HEK293 (cell line): ENCODE measurements at regions not wholly inside any gene's neighbourhood (a gene's known extent, or its start where the extent isn't known, plus 50 kb on each side); places are given as distances from the start of the nearest gene placed in this dataset.

Source experiments
- SETDB1 ChIP-seq: IDR thresholded peaks from one replicate; pipeline ENCODE4 v1.6.1; 2017; ENCODE audit warnings: mild to moderate bottlenecking, low read length, moderate library complexity, mixed read lengths; ENCODE audit not compliant: insufficient read length
- SP7 ChIP-seq: fragments of 450-650 bp; formaldehyde crosslinking; IDR thresholded peaks from 2 replicates; pipeline ENCODE4 v1.5.1; 2016; ENCODE audit warnings: missing biosample characterization, missing genetic modification characterization
- YY2 ChIP-seq: fragments of 450-650 bp; formaldehyde crosslinking; IDR thresholded peaks from 2 replicates; pipeline ENCODE4 v1.5.1; 2016; ENCODE audit warnings: missing biosample characterization, missing genetic modification characterization
- ZFP3 ChIP-seq: fragments of 450-650 bp; formaldehyde crosslinking; IDR thresholded peaks from 2 replicates; pipeline ENCODE4 v1.5.1; 2016; ENCODE audit warnings: low read depth, missing biosample characterization, missing genetic modification characterization
- ZNF10 ChIP-seq: fragments of 450-650 bp; formaldehyde crosslinking; IDR thresholded peaks from 2 replicates; pipeline ENCODE4 v1.5.1; 2017; ENCODE audit warnings: missing biosample characterization, missing genetic modification characterization
- ZNF629 ChIP-seq: fragments of 450-650 bp; formaldehyde crosslinking; IDR thresholded peaks from 2 replicates; pipeline ENCODE4 v1.5.1; 2017; ENCODE audit warnings: missing biosample characterization, missing genetic modification characterization
- TF ChIP-seq, protein P1 (sequence below): fragments of 450-650 bp; formaldehyde crosslinking; IDR thresholded peaks from 2 replicates; pipeline ENCODE4 v1.5.1; 2016; ENCODE audit warnings: missing biosample characterization, missing genetic modification characterization
- TF ChIP-seq, protein P2 (sequence below): fragments of 450-650 bp; formaldehyde crosslinking; IDR thresholded peaks from 2 replicates; pipeline ENCODE4 v1.5.1; 2016; ENCODE audit warnings: missing biosample characterization, missing genetic modification characterization

DNA sequence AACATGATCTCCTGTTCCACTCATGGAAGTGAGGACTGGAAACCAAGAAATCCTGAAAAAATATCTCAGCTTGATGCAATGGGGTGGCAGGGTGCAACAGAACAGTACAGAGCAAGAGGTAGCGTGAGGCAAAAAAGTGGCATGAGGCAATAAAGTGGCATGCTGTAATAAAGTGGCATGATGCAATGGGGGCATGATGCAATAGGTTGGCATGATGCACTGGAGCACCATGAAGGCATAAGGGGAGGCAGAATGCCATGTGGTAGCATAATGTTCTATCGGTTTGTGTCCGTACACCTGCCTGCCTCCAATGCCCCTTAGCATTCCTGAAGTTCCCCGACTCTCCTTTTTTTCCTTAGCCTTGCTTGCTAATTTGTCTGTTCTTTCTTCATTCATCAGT is 648.4 kb downstream of the TMEM182 start:
- TF ChIP-seq, protein P1, sequence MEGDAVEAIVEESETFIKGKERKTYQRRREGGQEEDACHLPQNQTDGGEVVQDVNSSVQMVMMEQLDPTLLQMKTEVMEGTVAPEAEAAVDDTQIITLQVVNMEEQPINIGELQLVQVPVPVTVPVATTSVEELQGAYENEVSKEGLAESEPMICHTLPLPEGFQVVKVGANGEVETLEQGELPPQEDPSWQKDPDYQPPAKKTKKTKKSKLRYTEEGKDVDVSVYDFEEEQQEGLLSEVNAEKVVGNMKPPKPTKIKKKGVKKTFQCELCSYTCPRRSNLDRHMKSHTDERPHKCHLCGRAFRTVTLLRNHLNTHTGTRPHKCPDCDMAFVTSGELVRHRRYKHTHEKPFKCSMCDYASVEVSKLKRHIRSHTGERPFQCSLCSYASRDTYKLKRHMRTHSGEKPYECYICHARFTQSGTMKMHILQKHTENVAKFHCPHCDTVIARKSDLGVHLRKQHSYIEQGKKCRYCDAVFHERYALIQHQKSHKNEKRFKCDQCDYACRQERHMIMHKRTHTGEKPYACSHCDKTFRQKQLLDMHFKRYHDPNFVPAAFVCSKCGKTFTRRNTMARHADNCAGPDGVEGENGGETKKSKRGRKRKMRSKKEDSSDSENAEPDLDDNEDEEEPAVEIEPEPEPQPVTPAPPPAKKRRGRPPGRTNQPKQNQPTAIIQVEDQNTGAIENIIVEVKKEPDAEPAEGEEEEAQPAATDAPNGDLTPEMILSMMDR (tag by site-specific recombination), result no peak
- TF ChIP-seq SP7 (tag by site-specific recombination) (no peak), ZNF10 (tag by site-specific recombination) (no peak), ZFP3 (tag by site-specific recombination) (no peak), ZNF629 (tag by site-specific recombination) (no peak), SETDB1 (no peak), YY2 (tag by site-specific recombination) (no peak)
- TF ChIP-seq, protein P2, sequence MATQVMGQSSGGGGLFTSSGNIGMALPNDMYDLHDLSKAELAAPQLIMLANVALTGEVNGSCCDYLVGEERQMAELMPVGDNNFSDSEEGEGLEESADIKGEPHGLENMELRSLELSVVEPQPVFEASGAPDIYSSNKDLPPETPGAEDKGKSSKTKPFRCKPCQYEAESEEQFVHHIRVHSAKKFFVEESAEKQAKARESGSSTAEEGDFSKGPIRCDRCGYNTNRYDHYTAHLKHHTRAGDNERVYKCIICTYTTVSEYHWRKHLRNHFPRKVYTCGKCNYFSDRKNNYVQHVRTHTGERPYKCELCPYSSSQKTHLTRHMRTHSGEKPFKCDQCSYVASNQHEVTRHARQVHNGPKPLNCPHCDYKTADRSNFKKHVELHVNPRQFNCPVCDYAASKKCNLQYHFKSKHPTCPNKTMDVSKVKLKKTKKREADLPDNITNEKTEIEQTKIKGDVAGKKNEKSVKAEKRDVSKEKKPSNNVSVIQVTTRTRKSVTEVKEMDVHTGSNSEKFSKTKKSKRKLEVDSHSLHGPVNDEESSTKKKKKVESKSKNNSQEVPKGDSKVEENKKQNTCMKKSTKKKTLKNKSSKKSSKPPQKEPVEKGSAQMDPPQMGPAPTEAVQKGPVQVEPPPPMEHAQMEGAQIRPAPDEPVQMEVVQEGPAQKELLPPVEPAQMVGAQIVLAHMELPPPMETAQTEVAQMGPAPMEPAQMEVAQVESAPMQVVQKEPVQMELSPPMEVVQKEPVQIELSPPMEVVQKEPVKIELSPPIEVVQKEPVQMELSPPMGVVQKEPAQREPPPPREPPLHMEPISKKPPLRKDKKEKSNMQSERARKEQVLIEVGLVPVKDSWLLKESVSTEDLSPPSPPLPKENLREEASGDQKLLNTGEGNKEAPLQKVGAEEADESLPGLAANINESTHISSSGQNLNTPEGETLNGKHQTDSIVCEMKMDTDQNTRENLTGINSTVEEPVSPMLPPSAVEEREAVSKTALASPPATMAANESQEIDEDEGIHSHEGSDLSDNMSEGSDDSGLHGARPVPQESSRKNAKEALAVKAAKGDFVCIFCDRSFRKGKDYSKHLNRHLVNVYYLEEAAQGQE (tag by site-specific recombination), result no peak
